ENCODE measurements at regions not wholly inside any gene's neighbourhood (a gene's known extent, or its start where the extent isn't known, plus 50 kb on each side); places are given as distances from the start of the nearest gene placed in this dataset.

DNA sequence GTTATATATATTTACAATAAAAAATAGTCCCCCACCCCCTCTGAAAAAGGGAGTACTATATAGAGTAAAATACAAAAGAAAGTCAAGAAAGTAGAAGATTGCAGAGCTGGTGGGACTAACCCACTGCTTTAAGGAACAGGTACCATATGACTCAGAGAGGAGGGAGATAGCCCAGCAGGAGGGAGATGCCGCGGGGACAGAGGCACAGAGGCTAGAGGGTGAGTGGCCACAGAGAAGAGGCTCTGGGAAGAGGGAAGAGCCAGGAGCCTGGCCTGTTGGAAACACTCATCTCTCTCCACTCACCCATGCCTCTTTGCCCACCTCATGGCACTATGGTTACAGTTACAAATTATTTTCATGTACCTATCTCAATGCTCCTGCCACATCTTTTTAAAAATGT is 53.6 kb upstream of the LYVE1 start:
- TF ChIP-seq, protein P1, sequence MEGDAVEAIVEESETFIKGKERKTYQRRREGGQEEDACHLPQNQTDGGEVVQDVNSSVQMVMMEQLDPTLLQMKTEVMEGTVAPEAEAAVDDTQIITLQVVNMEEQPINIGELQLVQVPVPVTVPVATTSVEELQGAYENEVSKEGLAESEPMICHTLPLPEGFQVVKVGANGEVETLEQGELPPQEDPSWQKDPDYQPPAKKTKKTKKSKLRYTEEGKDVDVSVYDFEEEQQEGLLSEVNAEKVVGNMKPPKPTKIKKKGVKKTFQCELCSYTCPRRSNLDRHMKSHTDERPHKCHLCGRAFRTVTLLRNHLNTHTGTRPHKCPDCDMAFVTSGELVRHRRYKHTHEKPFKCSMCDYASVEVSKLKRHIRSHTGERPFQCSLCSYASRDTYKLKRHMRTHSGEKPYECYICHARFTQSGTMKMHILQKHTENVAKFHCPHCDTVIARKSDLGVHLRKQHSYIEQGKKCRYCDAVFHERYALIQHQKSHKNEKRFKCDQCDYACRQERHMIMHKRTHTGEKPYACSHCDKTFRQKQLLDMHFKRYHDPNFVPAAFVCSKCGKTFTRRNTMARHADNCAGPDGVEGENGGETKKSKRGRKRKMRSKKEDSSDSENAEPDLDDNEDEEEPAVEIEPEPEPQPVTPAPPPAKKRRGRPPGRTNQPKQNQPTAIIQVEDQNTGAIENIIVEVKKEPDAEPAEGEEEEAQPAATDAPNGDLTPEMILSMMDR (IDR thresholded peaks at IDR 0.05 in 4 of 5, conservative IDR thresholded peaks at IDR 0.05 in 1 of 5) = no peak
- no peak for TF ChIP-seq POLR2A (IDR thresholded peaks at IDR 0.05)

Data from gastrocnemius medialis (tissue), 4 donors.